IPS-18c (cell line): ENCODE measurements at regions not wholly inside any gene's neighbourhood (a gene's known extent, or its start where the extent isn't known, plus 50 kb on each side); places are given as distances from the start of the nearest gene placed in this dataset.
"Not testable (repeated sequence)": the region's sequence is repeated elsewhere in the genome, so short reads cannot be mapped to it uniquely, and the experiment has no call there.

Experiments used
- H3K4me3 ChIP-seq: 2 replicates; pipeline ENCODE4 v1.7.0; 2013; ENCODE audit warnings: low read depth, mild to moderate bottlenecking, low read length, moderate library complexity; ENCODE audit not compliant: insufficient read depth
- H3K9me3 ChIP-seq: one replicate; pipeline ENCODE4 v1.6.1; 2013; ENCODE audit warnings: mild to moderate bottlenecking, low read length, moderate library complexity; ENCODE audit not compliant: control insufficient read depth, insufficient read depth

- Histone ChIP-seq H3K4me3 (no peak overlapping the region), H3K9me3 (no peaks in the 10 kb centered on the region)
These were observed 1032.3 kb upstream of the NRXN1 start for GRCh38 chr2:52064234-52064633.

- H3K4me3 ChIP-seq: no peak overlapping the region
- H3K9me3 ChIP-seq: no peaks in the 10 kb centered on the region
These were observed 1022.9 kb upstream of the NRXN1 start for GRCh38 chr2:52054824-52055223.

- no peaks in the 10 kb centered on the region for H3K9me3 ChIP-seq
These were observed 1004.9 kb upstream of the NRXN1 start for GRCh38 chr2:52036853-52037252.

GRCh38 chr2:52036024-52036423 is 1004.1 kb upstream of the NRXN1 start:
- Histone ChIP-seq H3K9me3 (no peaks in the 10 kb centered on the region), H3K4me3 (no peak overlapping the region)

More at GRCh38 chr2:52036853-52037252, 1004.9 kb upstream of the NRXN1 start:
- H3K4me3 ChIP-seq: no peak overlapping the region

- H3K4me3 ChIP-seq: no peak overlapping the region
- H3K9me3 ChIP-seq: no peaks in the 10 kb centered on the region
These were observed 1003.5 kb upstream of the NRXN1 start for GRCh38 chr2:52035391-52035790.

- H3K9me3 ChIP-seq: no peaks in the 10 kb centered on the region
- no peak overlapping the region for H3K4me3 ChIP-seq
These were observed 1002.8 kb upstream of the NRXN1 start for GRCh38 chr2:52034706-52035105.

- H3K4me3 ChIP-seq: no peak overlapping the region
These were observed 990.1 kb upstream of the NRXN1 start for GRCh38 chr2:52022006-52022405.

GRCh38 chr2:52017646-52018235 is 985.8 kb upstream of the NRXN1 start:
- H3K4me3 ChIP-seq: no peak overlapping the region
- no peaks in the 10 kb centered on the region for H3K9me3 ChIP-seq

More at GRCh38 chr2:52022006-52022405, 990.1 kb upstream of the NRXN1 start:
- no peaks in the 10 kb centered on the region for H3K9me3 ChIP-seq

- not testable (repeated sequence) for H3K9me3 ChIP-seq, H3K4me3 ChIP-seq
These were observed 975.0 kb upstream of the NRXN1 start for GRCh38 chr2:52006821-52007366.

GRCh38 chr2:52000151-52000855 is 968.4 kb upstream of the NRXN1 start:
- Histone ChIP-seq H3K4me3 (no peak overlapping the region), H3K9me3 (peaks cover 2% of the 10 kb centered on the region)

- peaks cover 2% of the 10 kb centered on the region for H3K9me3 ChIP-seq
- no peak overlapping the region for H3K4me3 ChIP-seq
These were observed 967.0 kb upstream of the NRXN1 start for GRCh38 chr2:51998890-51999289.

- peaks cover 2% of the 10 kb centered on the region for H3K9me3 ChIP-seq
- no peak overlapping the region for H3K4me3 ChIP-seq
These were observed 965.6 kb upstream of the NRXN1 start for GRCh38 chr2:51997571-51997970.

GRCh38 chr2:51995293-51995692 is 963.4 kb upstream of the NRXN1 start:
- Histone ChIP-seq H3K9me3 (peaks cover 2% of the 10 kb centered on the region), H3K4me3 (no peak overlapping the region)

GRCh38 chr2:51994123-51994763 is 962.3 kb upstream of the NRXN1 start:
- no peaks in the 10 kb centered on the region for H3K9me3 ChIP-seq
- no peak overlapping the region for H3K4me3 ChIP-seq

- H3K4me3 ChIP-seq: no peak overlapping the region
These were observed 958.8 kb upstream of the NRXN1 start for GRCh38 chr2:51990684-51991083.

GRCh38 chr2:51986101-51986500 is 954.2 kb upstream of the NRXN1 start:
- no peaks in the 10 kb centered on the region for H3K9me3 ChIP-seq

More at GRCh38 chr2:51990684-51991083, 958.8 kb upstream of the NRXN1 start:
- H3K9me3 ChIP-seq: no peaks in the 10 kb centered on the region

GRCh38 chr2:51981783-51982182 is 949.9 kb upstream of the NRXN1 start:
- Histone ChIP-seq H3K9me3 (no peaks in the 10 kb centered on the region), H3K4me3 (no peak overlapping the region)

More at GRCh38 chr2:51986101-51986500, 954.2 kb upstream of the NRXN1 start:
- no peak overlapping the region for H3K4me3 ChIP-seq

GRCh38 chr2:51976623-51977022 is 944.7 kb upstream of the NRXN1 start:
- Histone ChIP-seq H3K4me3 (no peak overlapping the region), H3K9me3 (no peaks in the 10 kb centered on the region)
